ENCODE measurements at regions not wholly inside any gene's neighbourhood (a gene's known extent, or its start where the extent isn't known, plus 50 kb on each side); places are given as distances from the start of the nearest gene placed in this dataset.

DNA sequence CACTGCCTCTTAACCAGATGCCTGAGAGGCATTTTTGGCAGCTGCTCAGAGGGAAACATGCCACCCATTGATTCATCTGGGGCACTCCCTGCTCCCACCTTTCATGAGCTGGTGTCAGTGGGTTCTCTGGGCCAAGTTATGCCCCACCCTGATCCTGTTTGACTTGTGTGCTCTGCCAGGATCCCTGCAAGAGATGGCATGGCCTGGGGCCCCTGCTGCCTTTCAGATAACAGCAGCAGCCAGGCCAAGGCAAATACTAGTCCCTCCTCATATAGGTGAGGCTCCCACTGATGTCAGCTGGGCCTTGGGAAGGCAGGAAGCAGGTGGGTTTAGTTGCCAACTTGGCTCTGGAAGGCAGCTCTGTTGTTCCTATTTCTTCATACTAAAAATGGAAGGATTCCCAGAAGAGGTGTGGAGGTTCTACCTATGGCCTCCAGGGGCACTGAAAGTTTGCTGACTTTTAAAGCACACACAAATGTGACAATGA is 192.9 kb upstream of the RBPJ start:
- Histone ChIP-seq H3K36me3 (no peaks in the 10 kb centered on the region), H3K27me3 (no peaks in the 10 kb centered on the region), H3K27ac (no peak overlapping the region), H3K4me1 (no peaks in the 10 kb centered on the region), H3K9me3 (no peaks in the 10 kb centered on the region), H3K4me3 (no peak overlapping the region)
- DNase-seq = no peak
- intact Hi-C loops (cut with DNase I; ENCODE audit: low total_unique reads) = no loop called here
- TF ChIP-seq, protein P1, sequence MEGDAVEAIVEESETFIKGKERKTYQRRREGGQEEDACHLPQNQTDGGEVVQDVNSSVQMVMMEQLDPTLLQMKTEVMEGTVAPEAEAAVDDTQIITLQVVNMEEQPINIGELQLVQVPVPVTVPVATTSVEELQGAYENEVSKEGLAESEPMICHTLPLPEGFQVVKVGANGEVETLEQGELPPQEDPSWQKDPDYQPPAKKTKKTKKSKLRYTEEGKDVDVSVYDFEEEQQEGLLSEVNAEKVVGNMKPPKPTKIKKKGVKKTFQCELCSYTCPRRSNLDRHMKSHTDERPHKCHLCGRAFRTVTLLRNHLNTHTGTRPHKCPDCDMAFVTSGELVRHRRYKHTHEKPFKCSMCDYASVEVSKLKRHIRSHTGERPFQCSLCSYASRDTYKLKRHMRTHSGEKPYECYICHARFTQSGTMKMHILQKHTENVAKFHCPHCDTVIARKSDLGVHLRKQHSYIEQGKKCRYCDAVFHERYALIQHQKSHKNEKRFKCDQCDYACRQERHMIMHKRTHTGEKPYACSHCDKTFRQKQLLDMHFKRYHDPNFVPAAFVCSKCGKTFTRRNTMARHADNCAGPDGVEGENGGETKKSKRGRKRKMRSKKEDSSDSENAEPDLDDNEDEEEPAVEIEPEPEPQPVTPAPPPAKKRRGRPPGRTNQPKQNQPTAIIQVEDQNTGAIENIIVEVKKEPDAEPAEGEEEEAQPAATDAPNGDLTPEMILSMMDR (IDR thresholded peaks at IDR 0.05) = no peak

DNA sequence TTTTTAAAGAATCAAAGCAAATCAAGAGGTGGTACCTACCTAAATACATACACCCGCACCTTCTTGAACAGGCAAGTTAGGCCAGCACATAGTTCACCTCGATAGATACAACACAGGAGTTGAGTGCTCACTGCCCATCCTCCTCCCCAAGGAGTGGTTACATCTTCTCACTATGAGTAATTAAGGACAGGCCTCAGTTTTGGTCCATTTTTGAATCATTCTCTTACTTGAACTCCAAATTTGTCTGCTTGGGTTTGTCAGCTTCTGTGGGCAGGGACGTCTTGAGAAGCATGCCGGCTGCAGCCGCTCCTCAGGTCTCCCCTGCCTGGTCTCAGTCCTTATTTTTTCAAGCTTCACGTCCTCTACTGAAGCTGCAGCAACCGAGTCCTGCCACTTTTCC is 190.6 kb upstream of the RBPJ start:
- no peak for DNase-seq
- H3K4me1 ChIP-seq = no peaks in the 10 kb centered on the region
- TF ChIP-seq, protein P1 (IDR thresholded peaks at IDR 0.05) = no peak
- intact Hi-C loops (cut with DNase I; ENCODE audit: low total_unique reads) = no loop called here
- H3K27ac ChIP-seq = no peak overlapping the region
- H3K9me3 ChIP-seq = no peaks in the 10 kb centered on the region
- no peaks in the 10 kb centered on the region for H3K27me3 ChIP-seq
- no peak overlapping the region for H3K4me3 ChIP-seq
- H3K36me3 ChIP-seq = no peaks in the 10 kb centered on the region

DNA sequence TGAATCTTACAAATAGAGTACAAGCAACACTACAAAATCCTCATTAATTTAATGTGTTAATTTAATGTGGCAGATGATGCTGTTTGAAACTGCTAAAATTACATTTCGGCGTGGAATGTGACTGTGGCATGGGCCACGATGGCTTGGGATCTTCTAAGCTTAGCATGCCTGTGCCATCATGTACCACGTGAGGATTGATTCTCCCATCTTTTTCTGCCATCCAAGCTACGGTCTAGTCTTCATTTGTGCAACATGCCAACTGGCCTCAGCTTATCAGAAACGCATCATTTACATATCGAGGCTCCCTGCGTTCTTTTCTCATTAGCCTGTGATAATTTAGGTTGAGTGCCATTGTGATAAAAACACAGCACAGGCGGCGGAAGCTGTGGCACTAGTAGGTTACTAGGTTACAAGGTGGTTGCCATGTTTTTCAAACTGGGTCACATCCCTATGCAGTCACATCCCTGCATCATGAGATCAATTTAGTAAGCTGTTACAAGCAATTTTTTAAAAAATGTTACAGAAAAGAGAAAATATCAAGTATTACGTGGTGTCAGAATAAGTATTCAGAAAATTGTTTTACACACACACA is 189.9 kb upstream of the RBPJ start:
- TF ChIP-seq, protein P1 (IDR thresholded peaks at IDR 0.05) = no peak

DNA sequence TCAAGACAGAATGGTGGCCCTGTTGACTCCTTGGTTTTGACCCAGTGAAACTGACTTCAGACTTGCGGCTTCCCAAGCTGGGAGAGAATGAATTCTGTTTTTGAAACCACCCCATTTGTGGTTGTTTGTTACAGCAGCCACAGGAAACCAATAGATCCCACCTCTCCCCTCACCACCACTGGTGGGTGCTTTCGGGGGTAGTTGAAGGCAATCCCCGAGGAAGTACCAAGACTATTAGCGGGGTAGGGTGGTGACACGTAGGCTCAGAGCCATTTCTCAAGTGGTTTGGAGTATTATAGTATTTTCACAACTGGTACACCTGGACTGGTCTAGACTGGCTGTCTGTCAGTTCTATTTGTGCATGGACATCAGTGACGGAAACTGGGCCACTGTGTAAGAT is 189.1 kb upstream of the RBPJ start:
- TF ChIP-seq, protein P1 (IDR thresholded peaks at IDR 0.05) = no peak
- Histone ChIP-seq H3K4me3 (no peak overlapping the region), H3K9me3 (no peaks in the 10 kb centered on the region), H3K4me1 (no peaks in the 10 kb centered on the region), H3K36me3 (no peaks in the 10 kb centered on the region), H3K27ac (no peak overlapping the region), H3K27me3 (no peaks in the 10 kb centered on the region)
- no peak for DNase-seq
- intact Hi-C loops (cut with DNase I; ENCODE audit: low total_unique reads) = no loop called here

More for the DNA sequence above, 189.9 kb upstream of the RBPJ start:
- Histone ChIP-seq H3K4me3 (no peak overlapping the region), H3K9me3 (no peaks in the 10 kb centered on the region), H3K4me1 (no peaks in the 10 kb centered on the region), H3K27me3 (no peaks in the 10 kb centered on the region), H3K27ac (no peak overlapping the region), H3K36me3 (no peaks in the 10 kb centered on the region)
- intact Hi-C loops (cut with DNase I; ENCODE audit: low total_unique reads) = no loop called here
- DNase-seq = no peak

DNA sequence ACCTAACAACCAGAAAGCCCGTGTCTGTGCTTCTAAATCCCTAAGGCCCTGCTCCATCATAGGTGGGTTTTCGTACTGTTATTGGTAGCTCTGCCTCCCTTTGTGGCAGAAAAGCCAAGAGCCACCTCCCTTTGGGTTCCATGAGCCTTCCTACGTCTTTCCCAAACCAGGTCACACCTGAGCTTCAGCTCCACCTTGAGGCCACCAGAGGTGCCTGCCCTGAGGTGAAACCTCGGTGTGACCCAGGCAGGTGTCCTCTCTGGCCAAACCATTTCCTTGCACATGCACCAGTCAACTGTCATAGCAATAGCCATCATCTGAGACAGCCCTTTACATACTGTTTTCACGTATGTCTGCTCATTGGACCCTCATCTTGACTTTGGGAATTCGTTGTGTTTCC is 188.0 kb upstream of the RBPJ start:
- Histone ChIP-seq H3K4me1 (no peaks in the 10 kb centered on the region), H3K27ac (no peak overlapping the region), H3K4me3 (no peak overlapping the region), H3K9me3 (no peaks in the 10 kb centered on the region), H3K27me3 (no peaks in the 10 kb centered on the region), H3K36me3 (no peaks in the 10 kb centered on the region)
- TF ChIP-seq, protein P1 (IDR thresholded peaks at IDR 0.05) = no peak
- DNase-seq = no peak
- intact Hi-C loops (cut with DNase I; ENCODE audit: low total_unique reads) = no loop called here

DNA sequence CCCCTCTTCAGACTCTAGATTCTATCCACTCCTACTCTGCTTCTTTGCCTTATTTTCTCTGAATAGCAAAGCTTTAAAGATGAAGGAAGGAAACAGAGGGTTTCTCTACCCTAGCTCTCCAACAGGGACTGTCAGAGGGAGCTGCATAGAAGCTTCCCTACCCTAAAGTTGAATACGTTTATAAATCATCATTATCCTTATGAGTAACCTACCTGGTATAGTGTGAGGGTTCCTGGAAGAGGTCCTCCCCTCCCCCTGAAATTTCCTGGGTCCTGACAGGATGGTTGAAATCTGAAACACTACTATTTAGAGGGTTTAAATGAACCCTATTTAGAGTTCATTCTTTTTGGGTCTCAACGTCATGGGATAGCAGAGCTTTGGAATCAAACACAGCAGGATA is 187.0 kb upstream of the RBPJ start:
- intact Hi-C loops (cut with DNase I; ENCODE audit: low total_unique reads) = no loop called here
- H3K27me3 ChIP-seq = no peaks in the 10 kb centered on the region
- H3K9me3 ChIP-seq = no peaks in the 10 kb centered on the region

More for the DNA sequence above, 187.0 kb upstream of the RBPJ start:
- TF ChIP-seq, protein P1 (IDR thresholded peaks at IDR 0.05) = no peak
- Histone ChIP-seq H3K4me3 (no peak overlapping the region), H3K36me3 (no peaks in the 10 kb centered on the region), H3K4me1 (no peaks in the 10 kb centered on the region), H3K27ac (no peak overlapping the region)
- DNase-seq = no peak

Measured in tibial artery (tissue), 4 donors.